ENCODE measurements at regions not wholly inside any gene's neighbourhood (a gene's known extent, or its start where the extent isn't known, plus 50 kb on each side); places are given as distances from the start of the nearest gene placed in this dataset.

DNA sequence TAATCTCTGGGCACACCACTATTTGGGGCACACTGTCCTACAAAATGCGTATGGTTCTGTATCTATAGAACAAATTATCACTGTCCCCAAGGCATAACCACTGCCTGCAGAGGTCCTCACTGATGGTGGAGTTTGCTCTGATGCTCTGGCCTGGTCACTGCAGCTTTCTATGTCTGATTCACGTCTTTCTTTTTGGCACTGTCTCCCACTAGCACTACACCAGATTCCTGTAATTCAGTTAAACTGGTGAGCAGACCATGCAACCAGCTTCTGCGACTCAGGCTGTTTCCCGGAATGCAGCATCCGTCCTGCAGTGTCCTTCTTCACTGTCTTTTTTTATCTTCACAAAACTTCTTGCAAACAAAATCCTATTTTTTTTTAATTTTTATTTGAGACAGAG, 112.8 kb downstream of the KLF6 start:
- Histone ChIP-seq H3K9me1 (replicated peaks; ENCODE audit: control insufficient read depth, extremely low read depth, insufficient read depth, low read length) (no peaks in the 10 kb centered on the region), H3K9ac (replicated peaks; ENCODE audit: extremely low read depth, insufficient read depth, low read length) (no peak overlapping the region), H3K36me3 (ENCODE audit: control insufficient read depth in 2 of 2, extremely low read depth in 1 of 2, insufficient read depth in 2 of 2, low read length in 2 of 2) (no peaks in the 10 kb centered on the region), H4K20me1 (replicated peaks; ENCODE audit: control insufficient read depth, extremely low read depth, insufficient read depth, low read length) (no peaks in the 10 kb centered on the region), H3K9me3 (replicated peaks; ENCODE audit: control insufficient read depth, insufficient read depth, low read length) (no peaks in the 10 kb centered on the region), H2AFZ (ENCODE audit: low read depth, low read length) (no peak overlapping the region), H3K27ac (ENCODE audit: insufficient read depth, low read depth, low read length) (no peak overlapping the region), H3K4me1 (ENCODE audit: control insufficient read depth, extremely low read depth, insufficient read depth, low read length) (no peaks in the 10 kb centered on the region), H3K27me3 (ENCODE audit: control insufficient read depth in 2 of 2, insufficient read depth in 2 of 2, low read length in 2 of 2) (no peaks in the 10 kb centered on the region), H3K79me2 (ENCODE audit: control insufficient read depth, insufficient read depth, low read length) (no peaks in the 10 kb centered on the region), H3K4me3 (replicated peaks in 1 of 3; ENCODE audit: insufficient read depth in 1 of 3, low read depth in 1 of 3, low read length in 3 of 3) (no peak overlapping the region), H3K4me2 (ENCODE audit: insufficient read depth, low read length) (no peak overlapping the region)
- dilution Hi-C loops (cut with MboI; ENCODE audit: extremely low pct_ligation_motif_present, low sequenced_read_pairs), result no loop called here
- BruUV-seq (replicated peaks), result no TSS peak
- no peak for FAIRE-seq
- TF ChIP-seq EZH2 (IDR thresholded peaks at IDR 0.05; ENCODE audit: borderline replicate concordance, low read depth, low read length, severe bottlenecking), result no peak
- TF ChIP-seq FOS (IDR thresholded peaks at IDR 0.05; ENCODE audit: borderline replicate concordance, insufficient read depth, low read length), result no peak
- TF ChIP-seq, protein P1, sequence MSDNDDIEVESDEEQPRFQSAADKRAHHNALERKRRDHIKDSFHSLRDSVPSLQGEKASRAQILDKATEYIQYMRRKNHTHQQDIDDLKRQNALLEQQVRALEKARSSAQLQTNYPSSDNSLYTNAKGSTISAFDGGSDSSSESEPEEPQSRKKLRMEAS (IDR thresholded peaks at IDR 0.05; ENCODE audit: insufficient read depth, insufficient read length), result no peak
- TF ChIP-seq MYC (IDR thresholded peaks at IDR 0.05; ENCODE audit: low read depth, low read length), result no peak
- intact Hi-C loops (cut with micrococcal nuclease), result no loop called here
- ChIA-PET POLR2A (no interaction called here), CTCF (interaction anchor here (0.6 kb wide), 1 partner anchor 72 kb away, joined by 3 read pairs; no protein-coding TSS in a partner anchor)
- DNase-seq (ENCODE audit: low read depth, low spot score), result no peak

DNA sequence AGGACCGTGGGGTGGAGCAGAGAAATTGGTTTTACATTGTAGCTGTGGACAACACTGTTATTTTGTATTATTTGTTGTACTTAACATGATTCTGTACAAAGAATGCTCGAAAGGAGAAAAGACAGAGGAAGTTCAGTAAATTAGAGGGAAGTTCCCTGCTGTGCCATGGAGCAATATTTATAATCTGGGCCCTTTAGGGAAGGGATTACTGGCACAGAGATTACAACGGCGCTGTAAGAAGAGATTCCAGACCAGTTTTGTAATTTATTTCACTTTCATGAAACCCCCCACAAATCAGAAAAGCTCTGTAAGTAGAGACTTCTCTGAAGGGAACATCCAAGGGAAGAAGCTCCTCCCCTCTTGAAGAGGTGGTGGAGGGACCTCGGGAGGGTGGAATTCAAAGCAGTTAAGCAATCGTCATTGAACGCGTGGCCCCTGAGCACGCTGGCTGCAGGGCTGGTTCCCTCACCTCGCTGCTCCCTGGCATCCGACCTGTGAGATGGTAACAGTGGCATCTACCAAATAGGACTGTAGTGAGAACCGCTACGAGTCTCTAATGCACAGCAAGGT, 113.5 kb downstream of the KLF6 start:
- Histone ChIP-seq H3K9me1 (replicated peaks; ENCODE audit: control insufficient read depth, extremely low read depth, insufficient read depth, low read length) (no peaks in the 10 kb centered on the region), H3K9me3 (replicated peaks; ENCODE audit: control insufficient read depth, insufficient read depth, low read length) (no peaks in the 10 kb centered on the region), H3K27me3 (ENCODE audit: control insufficient read depth in 2 of 2, insufficient read depth in 2 of 2, low read length in 2 of 2) (no peaks in the 10 kb centered on the region), H3K27ac (ENCODE audit: insufficient read depth, low read depth, low read length) (no peak overlapping the region), H4K20me1 (replicated peaks; ENCODE audit: control insufficient read depth, extremely low read depth, insufficient read depth, low read length) (no peaks in the 10 kb centered on the region), H3K9ac (replicated peaks; ENCODE audit: extremely low read depth, insufficient read depth, low read length) (no peak overlapping the region), H3K4me3 (replicated peaks in 1 of 3; ENCODE audit: insufficient read depth in 1 of 3, low read depth in 1 of 3, low read length in 3 of 3) (no peak overlapping the region), H3K79me2 (ENCODE audit: control insufficient read depth, insufficient read depth, low read length) (no peaks in the 10 kb centered on the region), H3K4me1 (ENCODE audit: control insufficient read depth, extremely low read depth, insufficient read depth, low read length) (no peaks in the 10 kb centered on the region), H3K4me2 (ENCODE audit: insufficient read depth, low read length) (no peak overlapping the region), H2AFZ (ENCODE audit: low read depth, low read length) (no peak overlapping the region), H3K36me3 (ENCODE audit: control insufficient read depth in 2 of 2, extremely low read depth in 1 of 2, insufficient read depth in 2 of 2, low read length in 2 of 2) (no peaks in the 10 kb centered on the region)
- dilution Hi-C loops (cut with MboI; ENCODE audit: extremely low pct_ligation_motif_present, low sequenced_read_pairs) (no loop called here), intact Hi-C loops (cut with micrococcal nuclease) (no loop called here)
- FAIRE-seq (no peak), DNase-seq (ENCODE audit: low read depth, low spot score) (no peak)
- no TSS peak for BruUV-seq (replicated peaks)
- ChIA-PET POLR2A (no interaction called here), CTCF (no interaction called here)
- TF ChIP-seq POLR2AphosphoS5 (IDR thresholded peaks at IDR 0.05; ENCODE audit: insufficient read depth, low read depth, low read length) (no peak), MYC (IDR thresholded peaks at IDR 0.05; ENCODE audit: low read depth, low read length) (no peak), GATA2 (IDR thresholded peaks at IDR 0.05; ENCODE audit: insufficient read depth, insufficient read length, low read depth, low read length) (no peak), JUN (IDR thresholded peaks at IDR 0.05; ENCODE audit: borderline replicate concordance, insufficient read depth, insufficient read length, low read depth) (no peak), POLR2A (IDR thresholded peaks at IDR 0.05; ENCODE audit: low read depth, low read length) (no peak), EZH2 (IDR thresholded peaks at IDR 0.05; ENCODE audit: borderline replicate concordance, low read depth, low read length, severe bottlenecking) (no peak), FOS (IDR thresholded peaks at IDR 0.05; ENCODE audit: borderline replicate concordance, insufficient read depth, low read length) (no peak)
- TF ChIP-seq, protein P1 (IDR thresholded peaks at IDR 0.05; ENCODE audit: insufficient read depth, insufficient read length), result no peak
- TF ChIP-seq, protein P2, sequence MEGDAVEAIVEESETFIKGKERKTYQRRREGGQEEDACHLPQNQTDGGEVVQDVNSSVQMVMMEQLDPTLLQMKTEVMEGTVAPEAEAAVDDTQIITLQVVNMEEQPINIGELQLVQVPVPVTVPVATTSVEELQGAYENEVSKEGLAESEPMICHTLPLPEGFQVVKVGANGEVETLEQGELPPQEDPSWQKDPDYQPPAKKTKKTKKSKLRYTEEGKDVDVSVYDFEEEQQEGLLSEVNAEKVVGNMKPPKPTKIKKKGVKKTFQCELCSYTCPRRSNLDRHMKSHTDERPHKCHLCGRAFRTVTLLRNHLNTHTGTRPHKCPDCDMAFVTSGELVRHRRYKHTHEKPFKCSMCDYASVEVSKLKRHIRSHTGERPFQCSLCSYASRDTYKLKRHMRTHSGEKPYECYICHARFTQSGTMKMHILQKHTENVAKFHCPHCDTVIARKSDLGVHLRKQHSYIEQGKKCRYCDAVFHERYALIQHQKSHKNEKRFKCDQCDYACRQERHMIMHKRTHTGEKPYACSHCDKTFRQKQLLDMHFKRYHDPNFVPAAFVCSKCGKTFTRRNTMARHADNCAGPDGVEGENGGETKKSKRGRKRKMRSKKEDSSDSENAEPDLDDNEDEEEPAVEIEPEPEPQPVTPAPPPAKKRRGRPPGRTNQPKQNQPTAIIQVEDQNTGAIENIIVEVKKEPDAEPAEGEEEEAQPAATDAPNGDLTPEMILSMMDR (IDR thresholded peaks at IDR 0.05; ENCODE audit: extremely low read depth in 1 of 2, insufficient read depth in 1 of 2, low read depth in 1 of 2, low read length in 2 of 2), result no peak
